ENCODE measurements at regions not wholly inside any gene's neighbourhood (a gene's known extent, or its start where the extent isn't known, plus 50 kb on each side); places are given as distances from the start of the nearest gene placed in this dataset.

GRCh38 chr12:14153803-14154202 lies 172.4 kb upstream of the GRIN2B start:
- no peak for DNase-seq (ENCODE audit: low read depth)

GRCh38 chr12:14156606-14157005 lies 175.2 kb upstream of the GRIN2B start:
- DNase-seq (ENCODE audit: low read depth), result no peak

DNA sequence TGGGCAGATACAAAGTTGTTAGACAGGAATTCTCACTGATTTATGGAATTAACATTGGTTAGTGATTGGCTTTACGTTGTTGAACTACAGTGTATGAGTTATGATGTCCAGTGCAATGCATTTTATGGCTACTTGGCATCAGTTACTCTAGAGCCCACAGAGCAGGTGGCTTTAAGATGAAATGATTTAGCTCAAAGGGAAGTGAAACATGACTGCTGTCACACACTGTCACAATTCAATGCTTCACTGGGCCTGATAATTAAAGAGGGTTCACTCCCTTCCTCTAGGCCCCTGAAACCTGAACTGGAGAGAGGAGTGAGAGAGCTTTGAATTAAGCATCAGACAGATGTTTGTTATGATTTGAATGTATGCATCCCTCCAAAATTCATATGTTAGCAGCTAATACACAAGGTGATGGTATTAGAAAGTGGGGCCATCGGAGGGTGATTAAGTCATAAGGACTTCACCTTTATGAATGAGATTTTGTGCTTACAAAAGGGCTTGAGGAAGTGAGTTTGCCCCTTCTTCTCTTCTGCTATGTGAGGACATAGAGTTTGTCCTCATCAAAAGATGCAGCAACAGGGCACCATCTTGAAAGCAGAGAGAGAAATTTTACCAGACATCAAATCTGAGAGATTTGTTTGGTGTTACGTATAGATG lies 175.8 kb upstream of the GRIN2B start:
- no peak for DNase-seq (ENCODE audit: low read depth)

GRCh38 chr12:14164266-14164665 lies 182.9 kb upstream of the GRIN2B start:
- no peak for DNase-seq (ENCODE audit: low read depth)

GRCh38 chr12:14167005-14167628 lies 185.7 kb upstream of the GRIN2B start:
- DNase-seq (ENCODE audit: low read depth), result no peak

GRCh38 chr12:14169281-14169680 lies 187.9 kb upstream of the GRIN2B start:
- no peak for DNase-seq (ENCODE audit: low read depth)

- no peak for DNase-seq (ENCODE audit: low read depth)
Measured at GRCh38 chr12:14171106-14171505, 189.7 kb upstream of the GRIN2B start.

DNA sequence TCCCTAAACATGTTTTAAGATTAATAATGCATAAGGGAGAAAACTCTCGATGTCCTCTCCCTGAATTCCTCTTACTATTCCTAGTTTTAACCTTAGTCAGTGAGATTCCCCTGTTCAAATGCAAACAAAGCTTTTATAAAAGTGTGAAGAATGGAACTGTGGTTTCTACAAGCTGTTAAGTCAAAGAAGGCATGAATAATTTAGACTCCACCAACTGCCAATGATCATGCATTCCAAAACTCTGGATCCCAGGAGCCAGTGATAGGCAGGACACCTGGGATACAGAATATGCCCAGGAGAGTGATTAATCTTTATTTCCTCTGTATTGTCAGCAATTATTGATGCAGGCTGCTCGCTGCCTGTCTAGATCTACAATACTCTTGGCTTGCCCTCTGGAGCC lies 190.3 kb upstream of the ATF7IP start:
- no peak for DNase-seq (ENCODE audit: low read depth)

DNA sequence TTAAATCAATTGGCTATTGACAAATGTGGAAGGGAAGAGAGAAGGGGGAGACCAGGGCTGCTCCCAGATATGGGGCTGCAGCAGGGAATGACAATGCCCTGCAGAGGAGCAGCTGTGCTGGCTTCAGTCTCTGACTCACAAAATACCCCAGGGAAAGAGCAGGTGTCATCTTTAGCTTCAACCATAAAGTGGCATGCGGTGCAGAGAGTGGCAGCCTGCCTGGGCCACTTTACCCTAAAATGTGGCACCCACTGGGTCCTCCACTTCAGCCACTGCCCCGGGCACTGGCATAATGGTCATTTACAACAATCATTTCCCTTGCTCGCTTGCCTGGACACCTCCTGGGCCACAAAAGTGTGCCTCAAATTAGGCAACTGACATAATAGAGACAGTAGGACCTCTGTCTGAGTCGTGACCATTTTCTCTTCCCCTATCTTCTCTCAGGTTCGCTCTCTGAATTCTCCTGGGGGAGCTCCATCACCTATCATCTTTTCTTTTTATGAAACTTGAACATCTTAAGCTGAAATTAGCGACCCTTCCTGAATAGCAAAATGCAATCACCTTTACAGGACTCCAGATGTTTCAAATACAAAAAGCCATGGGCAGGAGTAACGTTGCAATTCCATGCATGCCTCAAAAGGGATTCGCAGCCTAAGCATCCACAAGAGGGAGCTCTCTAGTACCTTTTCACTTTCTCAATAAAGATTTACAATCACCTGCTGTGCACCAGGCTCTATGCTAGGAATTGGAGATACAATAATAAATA lies 179.9 kb upstream of the ATF7IP start:
- no peak for DNase-seq (ENCODE audit: low read depth)

DNA sequence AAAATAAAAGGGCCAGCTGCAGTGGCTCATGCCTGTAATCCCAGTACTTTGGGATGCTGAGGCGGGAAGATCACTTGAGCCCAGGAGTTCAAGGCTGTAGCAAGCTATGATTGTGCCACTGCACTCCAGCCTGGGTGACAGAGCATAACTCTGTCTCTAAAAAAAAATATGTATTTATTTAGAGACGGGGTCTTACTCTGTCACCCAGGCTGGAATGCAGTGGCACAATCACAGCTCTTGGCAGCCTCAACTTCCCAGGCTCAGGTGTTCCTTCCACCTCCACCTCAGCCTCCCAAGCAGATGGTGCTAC lies 179.3 kb upstream of the ATF7IP start:
- no peak for DNase-seq (ENCODE audit: low read depth)

DNA sequence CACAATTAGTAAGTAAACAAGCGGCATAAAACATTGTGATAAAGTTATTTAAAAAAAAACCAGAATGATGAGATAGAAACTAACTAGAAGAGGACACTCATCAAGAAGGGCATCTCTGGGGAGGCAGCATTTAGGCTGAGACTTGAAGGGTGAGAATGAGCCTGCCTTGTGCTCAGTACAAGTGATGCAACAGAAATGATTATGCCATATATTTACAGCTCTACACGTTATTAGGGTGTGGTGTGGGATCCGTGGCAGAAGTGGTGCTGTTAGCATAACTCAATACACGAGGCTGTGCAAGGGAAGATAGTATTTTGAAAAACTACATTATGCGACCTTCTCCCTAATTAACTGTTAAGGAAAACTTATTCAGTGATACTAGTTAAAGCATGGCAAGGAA lies 178.5 kb upstream of the ATF7IP start:
- no peak for DNase-seq (ENCODE audit: low read depth)

DNA sequence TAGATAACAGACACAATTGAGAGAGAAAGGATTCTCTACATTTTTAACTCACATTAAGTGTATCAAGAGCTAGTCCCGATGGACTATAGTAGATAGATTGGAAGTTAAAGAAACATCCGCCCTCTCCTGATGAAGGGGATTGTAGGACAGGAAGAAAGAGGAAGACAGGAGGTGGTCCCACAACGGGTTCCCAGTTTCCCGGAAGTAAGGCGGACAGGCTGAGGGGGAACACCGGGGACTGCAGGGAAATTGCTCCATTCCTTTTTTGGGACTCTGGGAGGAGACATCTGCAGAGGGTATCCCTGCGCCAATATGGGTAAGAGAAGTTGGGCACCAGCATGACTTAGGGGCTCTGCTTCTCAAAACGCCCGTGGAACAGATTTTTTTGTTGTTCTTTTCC lies 177.5 kb upstream of the ATF7IP start:
- DNase-seq (ENCODE audit: low read depth), result no peak

DNA sequence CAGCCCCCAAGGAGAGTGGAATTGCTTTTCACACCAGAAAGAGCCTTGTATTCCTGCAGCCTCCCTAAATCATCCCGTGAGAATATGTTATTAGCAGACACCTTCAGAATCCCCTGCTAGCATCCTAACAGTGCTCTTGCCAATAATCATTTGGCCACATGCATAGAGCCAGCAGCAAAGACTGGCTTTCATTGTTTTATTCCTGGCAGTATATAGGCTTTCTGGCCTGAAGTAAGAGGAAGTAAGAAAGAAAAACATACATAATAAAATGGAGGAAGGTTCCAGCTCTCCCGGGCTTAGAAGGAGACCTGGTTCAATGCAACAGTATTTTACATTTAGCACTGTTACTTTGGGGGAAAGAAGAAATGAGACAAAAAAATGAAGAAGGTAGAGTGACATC lies 176.7 kb upstream of the ATF7IP start:
- DNase-seq (ENCODE audit: low read depth), result no peak

- DNase-seq (ENCODE audit: low read depth), result no peak
Measured at GRCh38 chr12:14190694-14191093, 174.8 kb upstream of the ATF7IP start.

- no peak for DNase-seq (ENCODE audit: low read depth)
Measured at GRCh38 chr12:14191612-14192011, 173.9 kb upstream of the ATF7IP start.

DNA sequence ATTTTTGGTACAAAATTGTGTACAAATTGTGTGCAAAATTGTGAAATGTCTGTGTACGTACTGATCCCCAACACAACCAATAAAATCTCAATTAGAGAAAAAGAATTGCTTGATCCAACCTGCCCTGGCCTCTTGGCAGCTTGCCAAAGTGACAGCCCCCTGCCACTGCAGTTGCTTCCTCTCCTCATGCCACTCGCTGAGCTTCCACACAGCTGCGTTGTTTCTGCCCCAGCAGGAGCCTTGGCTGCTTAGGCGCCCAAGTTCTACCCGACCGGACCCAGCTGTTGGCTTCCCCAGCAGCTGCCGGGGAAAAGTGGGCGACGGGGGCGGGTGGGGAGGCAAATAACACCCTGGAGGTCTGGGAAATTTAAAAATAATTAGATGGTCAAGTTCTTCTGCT lies 171.8 kb upstream of the ATF7IP start:
- DNase-seq (ENCODE audit: low read depth), result no peak

- no peak for DNase-seq (ENCODE audit: low read depth)
Measured at GRCh38 chr12:14194572-14194971, 170.9 kb upstream of the ATF7IP start.

GRCh38 chr12:14199455-14200198 lies 165.9 kb upstream of the ATF7IP start:
- DNase-seq (ENCODE audit: low read depth), result no peak

DNA sequence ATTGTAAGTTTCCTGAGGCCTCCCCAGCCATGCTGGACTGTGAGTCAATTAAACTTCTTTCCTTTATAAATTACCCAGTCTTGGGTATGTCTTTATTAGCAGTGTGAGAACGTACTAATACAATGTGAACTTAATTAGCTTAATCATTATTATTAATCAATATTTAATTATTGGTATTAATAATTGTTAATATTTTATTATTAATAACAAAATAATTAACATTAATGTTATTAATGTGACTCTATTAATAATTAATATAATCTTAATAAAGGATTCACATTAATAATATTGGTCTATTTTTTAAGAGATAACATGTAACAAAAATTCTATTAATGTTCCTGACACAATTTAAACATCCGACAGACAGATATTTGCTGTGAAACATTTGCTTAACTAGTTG lies 164.9 kb upstream of the ATF7IP start:
- DNase-seq (ENCODE audit: low read depth), result no peak

GRCh38 chr12:14201291-14201690 lies 164.2 kb upstream of the ATF7IP start:
- DNase-seq (ENCODE audit: low read depth), result no peak

DNA sequence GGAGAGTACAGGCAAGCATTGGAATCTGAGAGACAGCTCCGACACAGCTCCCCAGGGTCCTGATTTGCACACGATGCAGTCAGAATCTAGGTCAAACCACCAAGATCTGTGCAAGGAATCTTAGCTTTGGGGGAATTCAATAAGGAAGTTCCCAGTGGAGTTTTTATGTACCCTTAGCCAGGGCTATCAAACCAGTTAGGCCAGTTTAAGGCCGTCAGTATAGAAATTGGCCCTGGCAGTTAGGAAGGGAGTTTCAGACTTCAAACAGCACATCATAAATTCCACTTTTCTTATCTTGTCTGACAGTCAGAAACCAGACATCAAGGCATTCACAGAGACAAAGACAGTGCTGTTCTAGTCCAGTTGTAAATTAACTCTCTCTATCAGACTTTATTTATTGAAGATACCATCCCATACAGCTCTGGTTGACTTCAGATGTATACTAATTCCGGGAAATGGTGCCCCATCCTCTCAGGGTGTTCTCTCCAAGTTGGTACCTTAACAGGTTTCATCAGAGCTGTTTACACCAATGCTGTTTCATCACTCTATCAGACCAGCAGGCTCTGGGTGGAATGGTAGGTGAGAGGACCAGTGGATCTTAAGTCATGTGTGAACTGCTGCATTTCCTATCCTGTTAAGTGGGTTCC lies 157.5 kb upstream of the ATF7IP start:
- DNase-seq (ENCODE audit: low read depth), result no peak

DNA sequence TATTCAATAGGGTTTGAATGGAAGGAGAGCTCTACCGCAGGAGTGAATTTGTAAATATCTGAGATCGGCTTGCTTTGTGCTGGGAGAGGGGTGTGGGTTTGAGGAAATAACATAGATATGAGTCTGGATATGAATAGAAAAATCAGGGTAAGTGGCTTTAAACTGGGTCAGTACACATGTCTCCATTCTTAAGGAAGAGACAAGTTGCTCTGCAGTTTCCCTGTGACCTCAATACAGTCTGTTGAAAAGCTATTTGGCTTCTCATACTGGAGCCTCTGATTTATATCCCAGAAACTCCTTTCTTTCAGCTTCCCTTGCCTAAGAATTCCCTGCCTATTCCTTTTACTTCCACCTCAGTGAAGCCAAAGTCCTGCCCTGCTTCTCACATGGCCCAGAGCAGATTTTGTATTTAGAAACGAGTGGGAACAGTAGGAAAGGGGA lies 153.5 kb upstream of the ATF7IP start:
- no peak for DNase-seq (ENCODE audit: low read depth)
